WTC11 (cell line): ENCODE measurements at regions not wholly inside any gene's neighbourhood (a gene's known extent, or its start where the extent isn't known, plus 50 kb on each side); places are given as distances from the start of the nearest gene placed in this dataset.

Experiments used
- ATF1 ChIP-seq: sonication (generic); formaldehyde crosslinking; IDR thresholded peaks from 2 replicates; pipeline ENCODE4 v1.8.1; 2023; ENCODE audit warnings: mild to moderate bottlenecking, moderate library complexity, missing genetic modification reagents
- CREB1 ChIP-seq: sonication (generic); formaldehyde crosslinking; IDR thresholded peaks from 2 replicates; pipeline ENCODE4 v1.8.0; 2023; ENCODE audit warnings: mild to moderate bottlenecking, missing genetic modification reagents
- CREM ChIP-seq: sonication (generic); formaldehyde crosslinking; IDR thresholded peaks from 2 replicates; pipeline ENCODE4 v1.8.1; 2022; ENCODE audit warnings: mild to moderate bottlenecking, missing genetic modification reagents, moderate library complexity
- ESRRA ChIP-seq: sonication (generic); formaldehyde crosslinking; IDR thresholded peaks from 2 replicates; pipeline ENCODE4 v1.8.1; 2022; ENCODE audit warnings: mild to moderate bottlenecking, missing genetic modification reagents, borderline replicate concordance
- ETV6 ChIP-seq: sonication (generic); formaldehyde crosslinking; IDR thresholded peaks from 2 replicates; pipeline ENCODE4 v1.8.1; 2022; ENCODE audit warnings: mild to moderate bottlenecking, missing genetic modification reagents
- NFE2L1 ChIP-seq: sonication (generic); formaldehyde crosslinking; IDR thresholded peaks from 2 replicates; pipeline ENCODE4 v1.8.1; 2023; ENCODE audit warnings: missing genetic modification reagents
- NR1H2 ChIP-seq: sonication (generic); formaldehyde crosslinking; IDR thresholded peaks from 2 replicates; pipeline ENCODE4 v1.9.0; 2021; ENCODE audit warnings: mild to moderate bottlenecking, moderate library complexity, missing genetic modification reagents
- ZNF121 ChIP-seq: sonication (generic); formaldehyde crosslinking; IDR thresholded peaks from 2 replicates; pipeline ENCODE4 v1.8.0; 2023; ENCODE audit warnings: missing genetic modification reagents
- TF ChIP-seq, protein P1 (sequence below): sonication (generic); formaldehyde crosslinking; IDR thresholded peaks from 2 replicates; pipeline ENCODE4 v1.8.0; 2023; ENCODE audit warnings: mild to moderate bottlenecking, missing genetic modification reagents
- TF ChIP-seq, protein P2 (sequence below): fragments of 200-600 bp; IDR thresholded peaks from 2 replicates; pipeline ENCODE4 v1.8.0; 2022; ENCODE audit warnings: antibody characterized with exemption
- TF ChIP-seq, protein P3 (sequence below): sonication (generic); formaldehyde crosslinking; IDR thresholded peaks from 2 replicates; pipeline ENCODE4 v1.8.1; 2022; ENCODE audit warnings: low read depth, mild to moderate bottlenecking, moderate library complexity, missing genetic modification reagents, borderline replicate concordance
- TF ChIP-seq, protein P4 (sequence below): fragments of 250-450 bp; sonication (Bioruptor Pico); IDR thresholded peaks from 2 replicates; pipeline ENCODE4 v1.9.0; 2021; ENCODE audit warnings: mild to moderate bottlenecking, borderline replicate concordance

DNA sequence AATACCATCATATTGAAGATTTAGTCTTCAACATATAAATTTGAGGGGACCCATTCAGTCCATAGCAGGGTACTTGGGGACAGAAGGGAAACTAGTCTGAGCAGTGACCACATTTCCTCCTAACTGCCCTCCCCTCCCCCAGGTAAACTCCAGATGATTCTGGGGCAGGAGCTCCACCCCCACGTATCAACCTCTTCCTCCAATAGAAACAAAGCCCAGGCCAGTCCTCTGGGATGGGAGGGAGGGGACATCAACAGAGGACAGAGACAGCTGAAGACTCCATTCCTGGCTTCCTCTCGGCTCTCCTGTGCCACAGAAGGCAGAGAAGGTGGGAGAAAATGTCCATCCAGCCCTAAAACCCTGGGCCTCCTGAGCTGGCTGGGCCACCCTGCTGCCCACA, 85.0 kb upstream of the TOP1 start:
- TF ChIP-seq CREM (no peak), ESRRA (CRISPR knock-in tag) (no peak), ETV6 (CRISPR knock-in tag) (no peak), NFE2L1 (CRISPR knock-in tag) (no peak), NR1H2 (no peak), ATF1 (CRISPR knock-in tag) (no peak), CREB1 (CRISPR knock-in tag) (no peak), ZNF121 (no peak)
- TF ChIP-seq, protein P1, sequence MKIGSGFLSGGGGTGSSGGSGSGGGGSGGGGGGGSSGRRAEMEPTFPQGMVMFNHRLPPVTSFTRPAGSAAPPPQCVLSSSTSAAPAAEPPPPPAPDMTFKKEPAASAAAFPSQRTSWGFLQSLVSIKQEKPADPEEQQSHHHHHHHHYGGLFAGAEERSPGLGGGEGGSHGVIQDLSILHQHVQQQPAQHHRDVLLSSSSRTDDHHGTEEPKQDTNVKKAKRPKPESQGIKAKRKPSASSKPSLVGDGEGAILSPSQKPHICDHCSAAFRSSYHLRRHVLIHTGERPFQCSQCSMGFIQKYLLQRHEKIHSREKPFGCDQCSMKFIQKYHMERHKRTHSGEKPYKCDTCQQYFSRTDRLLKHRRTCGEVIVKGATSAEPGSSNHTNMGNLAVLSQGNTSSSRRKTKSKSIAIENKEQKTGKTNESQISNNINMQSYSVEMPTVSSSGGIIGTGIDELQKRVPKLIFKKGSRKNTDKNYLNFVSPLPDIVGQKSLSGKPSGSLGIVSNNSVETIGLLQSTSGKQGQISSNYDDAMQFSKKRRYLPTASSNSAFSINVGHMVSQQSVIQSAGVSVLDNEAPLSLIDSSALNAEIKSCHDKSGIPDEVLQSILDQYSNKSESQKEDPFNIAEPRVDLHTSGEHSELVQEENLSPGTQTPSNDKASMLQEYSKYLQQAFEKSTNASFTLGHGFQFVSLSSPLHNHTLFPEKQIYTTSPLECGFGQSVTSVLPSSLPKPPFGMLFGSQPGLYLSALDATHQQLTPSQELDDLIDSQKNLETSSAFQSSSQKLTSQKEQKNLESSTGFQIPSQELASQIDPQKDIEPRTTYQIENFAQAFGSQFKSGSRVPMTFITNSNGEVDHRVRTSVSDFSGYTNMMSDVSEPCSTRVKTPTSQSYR (CRISPR knock-in tag), result no peak
- TF ChIP-seq, protein P2, sequence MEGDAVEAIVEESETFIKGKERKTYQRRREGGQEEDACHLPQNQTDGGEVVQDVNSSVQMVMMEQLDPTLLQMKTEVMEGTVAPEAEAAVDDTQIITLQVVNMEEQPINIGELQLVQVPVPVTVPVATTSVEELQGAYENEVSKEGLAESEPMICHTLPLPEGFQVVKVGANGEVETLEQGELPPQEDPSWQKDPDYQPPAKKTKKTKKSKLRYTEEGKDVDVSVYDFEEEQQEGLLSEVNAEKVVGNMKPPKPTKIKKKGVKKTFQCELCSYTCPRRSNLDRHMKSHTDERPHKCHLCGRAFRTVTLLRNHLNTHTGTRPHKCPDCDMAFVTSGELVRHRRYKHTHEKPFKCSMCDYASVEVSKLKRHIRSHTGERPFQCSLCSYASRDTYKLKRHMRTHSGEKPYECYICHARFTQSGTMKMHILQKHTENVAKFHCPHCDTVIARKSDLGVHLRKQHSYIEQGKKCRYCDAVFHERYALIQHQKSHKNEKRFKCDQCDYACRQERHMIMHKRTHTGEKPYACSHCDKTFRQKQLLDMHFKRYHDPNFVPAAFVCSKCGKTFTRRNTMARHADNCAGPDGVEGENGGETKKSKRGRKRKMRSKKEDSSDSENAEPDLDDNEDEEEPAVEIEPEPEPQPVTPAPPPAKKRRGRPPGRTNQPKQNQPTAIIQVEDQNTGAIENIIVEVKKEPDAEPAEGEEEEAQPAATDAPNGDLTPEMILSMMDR, result no peak
- TF ChIP-seq, protein P3, sequence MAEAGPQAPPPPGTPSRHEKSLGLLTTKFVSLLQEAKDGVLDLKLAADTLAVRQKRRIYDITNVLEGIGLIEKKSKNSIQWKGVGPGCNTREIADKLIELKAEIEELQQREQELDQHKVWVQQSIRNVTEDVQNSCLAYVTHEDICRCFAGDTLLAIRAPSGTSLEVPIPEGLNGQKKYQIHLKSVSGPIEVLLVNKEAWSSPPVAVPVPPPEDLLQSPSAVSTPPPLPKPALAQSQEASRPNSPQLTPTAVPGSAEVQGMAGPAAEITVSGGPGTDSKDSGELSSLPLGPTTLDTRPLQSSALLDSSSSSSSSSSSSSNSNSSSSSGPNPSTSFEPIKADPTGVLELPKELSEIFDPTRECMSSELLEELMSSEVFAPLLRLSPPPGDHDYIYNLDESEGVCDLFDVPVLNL (CRISPR knock-in tag), result no peak
- TF ChIP-seq, protein P4, sequence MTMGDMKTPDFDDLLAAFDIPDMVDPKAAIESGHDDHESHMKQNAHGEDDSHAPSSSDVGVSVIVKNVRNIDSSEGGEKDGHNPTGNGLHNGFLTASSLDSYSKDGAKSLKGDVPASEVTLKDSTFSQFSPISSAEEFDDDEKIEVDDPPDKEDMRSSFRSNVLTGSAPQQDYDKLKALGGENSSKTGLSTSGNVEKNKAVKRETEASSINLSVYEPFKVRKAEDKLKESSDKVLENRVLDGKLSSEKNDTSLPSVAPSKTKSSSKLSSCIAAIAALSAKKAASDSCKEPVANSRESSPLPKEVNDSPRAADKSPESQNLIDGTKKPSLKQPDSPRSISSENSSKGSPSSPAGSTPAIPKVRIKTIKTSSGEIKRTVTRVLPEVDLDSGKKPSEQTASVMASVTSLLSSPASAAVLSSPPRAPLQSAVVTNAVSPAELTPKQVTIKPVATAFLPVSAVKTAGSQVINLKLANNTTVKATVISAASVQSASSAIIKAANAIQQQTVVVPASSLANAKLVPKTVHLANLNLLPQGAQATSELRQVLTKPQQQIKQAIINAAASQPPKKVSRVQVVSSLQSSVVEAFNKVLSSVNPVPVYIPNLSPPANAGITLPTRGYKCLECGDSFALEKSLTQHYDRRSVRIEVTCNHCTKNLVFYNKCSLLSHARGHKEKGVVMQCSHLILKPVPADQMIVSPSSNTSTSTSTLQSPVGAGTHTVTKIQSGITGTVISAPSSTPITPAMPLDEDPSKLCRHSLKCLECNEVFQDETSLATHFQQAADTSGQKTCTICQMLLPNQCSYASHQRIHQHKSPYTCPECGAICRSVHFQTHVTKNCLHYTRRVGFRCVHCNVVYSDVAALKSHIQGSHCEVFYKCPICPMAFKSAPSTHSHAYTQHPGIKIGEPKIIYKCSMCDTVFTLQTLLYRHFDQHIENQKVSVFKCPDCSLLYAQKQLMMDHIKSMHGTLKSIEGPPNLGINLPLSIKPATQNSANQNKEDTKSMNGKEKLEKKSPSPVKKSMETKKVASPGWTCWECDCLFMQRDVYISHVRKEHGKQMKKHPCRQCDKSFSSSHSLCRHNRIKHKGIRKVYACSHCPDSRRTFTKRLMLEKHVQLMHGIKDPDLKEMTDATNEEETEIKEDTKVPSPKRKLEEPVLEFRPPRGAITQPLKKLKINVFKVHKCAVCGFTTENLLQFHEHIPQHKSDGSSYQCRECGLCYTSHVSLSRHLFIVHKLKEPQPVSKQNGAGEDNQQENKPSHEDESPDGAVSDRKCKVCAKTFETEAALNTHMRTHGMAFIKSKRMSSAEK, result no peak
